ENCODE measurements at regions not wholly inside any gene's neighbourhood (a gene's known extent, or its start where the extent isn't known, plus 50 kb on each side); places are given as distances from the start of the nearest gene placed in this dataset.

- TF ChIP-seq POLR2A (IDR thresholded peaks at IDR 0.05; ENCODE audit: low read length) (no peak), GATA1 (IDR thresholded peaks at IDR 0.05; ENCODE audit: low read depth, low read length) (no peak)
Observed at GRCh38 chr13:90401150-90401549, 946.3 kb upstream of the MIR17HG start.

Data from erythroblast (primary cell).